ENCODE measurements at regions not wholly inside any gene's neighbourhood (a gene's known extent, or its start where the extent isn't known, plus 50 kb on each side); places are given as distances from the start of the nearest gene placed in this dataset.

DNA sequence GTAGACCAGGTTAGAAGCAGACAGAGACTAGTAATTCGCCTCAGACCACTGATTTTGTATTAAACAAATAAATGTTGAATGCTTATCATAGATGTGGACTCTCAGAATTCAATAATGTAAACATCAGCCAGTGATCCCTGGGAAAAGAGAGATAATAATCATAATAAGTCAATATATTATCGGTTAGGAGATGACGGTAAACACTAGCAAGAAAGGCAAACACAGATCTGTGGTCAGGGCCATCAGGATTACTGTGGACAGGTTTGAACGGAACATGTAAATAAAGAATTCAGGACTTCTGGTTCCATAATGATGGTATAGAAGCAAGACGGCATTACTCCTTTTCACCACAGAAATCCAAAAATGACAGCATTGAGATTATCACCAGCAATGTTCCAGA, 861.6 kb downstream of the CBLN2 start:
- intact Hi-C loops (cut with micrococcal nuclease), result no loop called here
- ATAC-seq (no peak), DNase-seq (no peak)

DNA sequence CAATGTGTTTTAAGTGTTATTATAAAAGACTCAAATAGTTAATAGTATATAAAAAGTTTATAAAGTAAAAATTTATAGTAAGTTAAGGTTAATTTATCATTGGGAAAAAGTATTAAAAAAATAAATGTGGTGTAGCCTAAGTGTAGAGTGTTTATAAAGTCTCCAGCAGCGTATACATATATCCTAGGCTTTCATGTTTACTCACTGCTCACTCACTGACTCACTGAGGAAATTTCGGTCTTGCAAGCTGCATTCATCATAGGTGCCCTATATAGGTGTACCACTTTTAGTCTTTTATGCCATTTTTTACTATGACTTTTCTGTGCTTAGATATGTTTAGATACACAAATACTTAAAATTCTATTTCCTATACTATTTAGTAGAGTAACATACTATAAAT, 866.0 kb downstream of the CBLN2 start:
- DNase-seq, result no peak
- intact Hi-C loops (cut with micrococcal nuclease), result no loop called here
- ATAC-seq, result no peak

DNA sequence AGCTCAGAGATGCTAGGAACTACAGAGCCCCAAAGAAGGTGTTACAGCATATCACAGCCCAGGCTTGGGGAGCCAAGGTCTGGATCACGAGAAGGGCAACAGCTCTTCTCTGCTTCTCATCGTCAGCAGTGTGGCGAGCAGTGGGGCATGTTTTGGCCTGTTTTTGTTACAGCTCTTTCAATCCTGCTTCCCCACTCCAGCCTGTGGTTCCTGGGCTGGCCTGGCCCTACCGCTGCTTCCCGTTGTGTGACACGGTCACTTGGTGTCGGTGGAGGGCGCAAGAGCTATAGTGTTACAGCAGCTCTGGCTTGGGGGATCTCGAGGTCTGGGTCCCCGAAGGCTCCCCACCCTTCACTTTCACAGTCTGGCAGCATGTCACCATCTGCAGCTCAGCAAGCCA, 870.2 kb downstream of the CBLN2 start:
- intact Hi-C loops (cut with micrococcal nuclease), result no loop called here
- ATAC-seq, result no peak

DNA sequence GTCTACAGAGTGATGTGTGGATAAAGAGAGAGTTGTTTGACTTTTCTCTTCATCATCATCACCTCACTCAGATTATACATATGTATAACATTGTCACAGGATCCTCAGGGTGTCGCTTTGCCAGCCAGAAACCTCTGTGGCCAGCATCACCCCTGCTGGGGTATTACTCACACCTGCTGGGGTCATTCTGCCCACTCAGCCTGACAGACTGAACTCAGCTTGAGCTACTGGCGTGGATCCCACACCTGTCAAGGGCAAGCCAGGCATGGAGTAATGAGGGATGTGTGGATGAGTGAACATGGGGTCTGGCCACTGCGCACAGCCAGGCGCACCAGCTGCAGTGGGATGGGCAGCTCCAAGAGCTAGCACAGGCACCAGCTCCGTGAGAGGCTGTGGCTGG, 870.6 kb downstream of the CBLN2 start:
- DNase-seq (no peak), ATAC-seq (no peak)
- intact Hi-C loops (cut with micrococcal nuclease), result no loop called here

More for the DNA sequence above, 870.2 kb downstream of the CBLN2 start:
- DNase-seq, result no peak

DNA sequence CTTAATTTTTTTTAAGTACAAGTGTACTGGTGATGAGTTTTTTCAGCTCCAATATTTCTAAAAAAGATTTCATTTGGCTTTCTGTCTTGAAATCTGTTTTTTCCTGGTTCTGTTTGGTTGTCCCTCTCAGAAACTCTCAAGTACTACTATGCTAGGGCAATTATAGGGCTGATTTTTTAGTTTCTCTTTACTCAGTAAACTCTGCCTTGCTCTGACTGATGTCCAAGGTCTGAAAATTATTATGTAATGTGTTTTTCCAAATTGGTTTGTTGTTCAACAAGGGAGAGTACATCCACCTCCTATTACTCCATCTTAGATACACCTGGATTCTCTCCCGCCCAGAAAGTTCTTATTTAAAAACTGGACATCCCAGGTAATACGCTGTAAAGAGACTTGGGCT, 877.7 kb downstream of the CBLN2 start:
- ATAC-seq (no peak), DNase-seq (no peak)
- intact Hi-C loops (cut with micrococcal nuclease), result no loop called here

DNA sequence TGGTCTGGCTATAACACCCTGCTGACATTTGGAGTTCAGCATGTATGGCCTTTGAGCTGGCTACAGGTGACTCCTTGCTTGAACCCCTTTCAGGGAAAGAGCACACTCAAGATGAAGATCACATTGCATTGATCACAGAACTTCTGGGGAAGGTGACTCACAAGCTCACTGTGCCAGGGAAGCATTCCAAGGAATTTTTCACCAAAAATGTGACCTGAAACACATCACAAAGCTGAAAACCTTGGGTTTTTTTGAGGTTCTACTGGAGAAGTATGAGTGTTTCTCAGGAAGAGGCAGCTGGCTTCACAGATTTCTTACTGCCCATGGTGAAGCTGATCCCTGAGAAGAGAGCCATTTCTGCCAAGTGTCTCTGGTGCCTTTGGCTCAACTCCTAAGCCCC, 879.0 kb downstream of the CBLN2 start:
- ATAC-seq, result no peak
- intact Hi-C loops (cut with micrococcal nuclease), result no loop called here
- no peak for DNase-seq

DNA sequence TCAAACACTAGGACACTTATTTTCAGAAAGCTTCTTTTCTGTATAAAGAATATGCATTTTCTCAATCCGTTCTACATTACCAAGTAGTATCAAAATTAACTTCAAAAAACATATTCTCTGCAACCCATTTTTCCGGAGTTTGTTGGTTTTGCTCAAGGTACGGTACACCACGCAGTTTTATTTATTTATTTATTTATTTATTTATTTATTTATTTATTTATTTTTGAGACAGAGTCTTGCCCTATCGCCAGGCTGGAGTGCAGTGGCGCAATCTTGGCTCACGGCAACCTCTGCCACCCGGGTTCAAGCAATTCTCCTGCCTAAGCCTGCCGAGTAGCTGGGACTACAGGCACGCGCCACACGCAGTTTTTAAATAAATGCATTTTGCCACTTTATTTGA, 900.3 kb downstream of the CBLN2 start:
- ATAC-seq, result no peak
- no peak for DNase-seq
- intact Hi-C loops (cut with micrococcal nuclease), result no loop called here

DNA sequence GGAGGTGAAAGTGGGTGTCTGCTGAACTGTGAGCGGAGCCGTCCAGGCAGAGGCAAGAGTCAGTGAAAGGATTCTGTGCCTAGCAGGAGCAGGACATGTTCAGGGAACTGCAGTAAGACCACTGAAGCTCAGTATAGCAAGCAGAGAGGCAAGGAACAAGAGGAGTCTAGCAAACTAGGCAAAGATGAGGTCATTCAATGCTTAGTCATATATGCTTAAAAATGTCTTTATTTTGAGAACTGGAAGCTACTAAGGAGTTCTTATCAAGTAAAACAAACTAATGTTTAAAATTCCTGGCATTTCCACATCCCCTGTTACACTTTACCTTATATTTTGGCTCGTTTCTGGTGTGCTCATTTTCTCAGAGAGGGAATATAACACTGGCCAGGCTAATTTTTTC, 913.4 kb downstream of the CBLN2 start:
- ATAC-seq (no peak), DNase-seq (no peak)
- intact Hi-C loops (cut with micrococcal nuclease), result no loop called here

DNA sequence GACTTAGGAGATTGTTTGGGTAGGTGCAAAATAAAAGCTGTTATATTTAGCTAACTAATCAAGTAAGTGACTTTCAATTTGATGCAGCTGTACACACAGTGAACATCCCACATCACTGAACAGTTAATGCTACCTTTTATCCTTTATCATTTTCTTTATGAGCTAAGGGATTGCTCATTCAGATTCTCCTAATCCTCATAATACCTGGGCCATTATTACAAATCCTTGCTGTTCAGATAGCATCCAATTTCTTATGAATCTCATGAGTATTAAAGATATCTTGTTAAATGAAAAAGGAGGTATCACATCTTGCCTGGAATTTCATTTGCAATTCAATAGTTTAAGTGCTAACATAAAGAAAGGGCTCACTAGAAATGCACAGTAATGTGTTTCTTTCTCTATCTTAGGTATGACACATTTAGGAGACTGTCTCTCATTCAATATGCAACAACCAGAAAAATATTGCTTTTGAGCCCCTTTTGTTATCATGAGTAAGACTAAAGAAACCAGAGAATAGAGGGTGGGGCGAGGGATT, 918.5 kb downstream of the CBLN2 start:
- no peak for DNase-seq
- intact Hi-C loops (cut with micrococcal nuclease), result no loop called here
- no peak for ATAC-seq

DNA sequence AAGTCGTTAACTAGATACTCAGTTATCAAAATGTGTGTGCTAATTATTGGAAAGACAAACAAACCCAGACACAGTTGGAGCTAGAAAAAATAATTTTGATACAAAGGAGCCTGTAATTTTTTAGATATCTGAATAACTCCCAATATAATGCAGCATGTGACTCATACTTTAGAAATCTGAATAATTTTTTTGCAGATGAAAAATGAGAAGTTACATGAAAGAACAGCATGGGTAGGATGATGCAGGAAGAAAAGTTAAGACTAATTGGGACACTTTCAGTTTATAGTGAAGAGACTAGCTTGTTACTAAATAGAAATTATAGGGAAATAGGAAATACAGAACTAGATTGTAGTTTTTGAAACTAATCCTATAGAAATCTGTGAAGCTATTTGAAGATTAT, 945.8 kb downstream of the CBLN2 start:
- intact Hi-C loops (cut with micrococcal nuclease), result no loop called here
- ATAC-seq (no peak), DNase-seq (no peak)

DNA sequence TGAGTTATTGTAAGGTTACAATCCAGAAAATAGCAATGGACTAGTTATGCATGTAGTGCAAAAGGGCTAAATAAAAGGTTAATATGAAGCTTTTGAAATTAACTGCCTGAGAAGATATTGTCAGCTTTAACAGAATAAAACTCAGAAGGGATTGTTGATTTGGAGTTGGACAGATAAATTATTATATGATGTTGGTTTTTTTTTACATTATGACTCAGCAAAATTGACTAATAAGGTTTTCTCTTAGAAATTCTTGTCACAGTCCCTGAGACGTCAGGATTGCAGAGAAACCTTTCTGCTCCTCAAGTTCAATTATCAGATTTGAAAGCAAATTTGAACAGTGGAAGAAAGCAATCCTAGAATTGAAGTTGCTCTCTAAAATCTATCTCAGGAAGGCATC, 946.9 kb downstream of the CBLN2 start:
- DNase-seq, result no peak
- ATAC-seq, result no peak
- intact Hi-C loops (cut with micrococcal nuclease), result no loop called here

DNA sequence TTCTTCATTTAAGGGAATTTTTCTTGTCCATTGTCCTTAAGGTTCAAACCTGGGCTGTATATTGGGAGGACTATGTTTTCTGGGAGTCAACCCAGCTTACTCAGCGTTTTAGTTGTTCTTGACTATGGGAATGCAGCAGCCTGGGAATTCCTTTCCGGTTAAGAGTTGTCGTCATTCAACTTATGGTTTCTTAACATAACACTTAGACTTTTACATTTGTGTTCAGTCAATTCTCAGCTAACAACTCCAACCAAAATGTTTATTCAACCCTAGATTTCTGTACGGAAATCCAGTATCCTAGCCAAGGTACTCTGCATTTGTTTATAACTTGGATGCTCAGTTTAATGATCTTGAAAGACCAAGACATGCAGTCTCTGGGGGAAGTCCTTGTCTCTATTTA, 960.9 kb downstream of the CBLN2 start:
- DNase-seq (no peak), ATAC-seq (no peak)
- intact Hi-C loops (cut with micrococcal nuclease), result no loop called here

DNA sequence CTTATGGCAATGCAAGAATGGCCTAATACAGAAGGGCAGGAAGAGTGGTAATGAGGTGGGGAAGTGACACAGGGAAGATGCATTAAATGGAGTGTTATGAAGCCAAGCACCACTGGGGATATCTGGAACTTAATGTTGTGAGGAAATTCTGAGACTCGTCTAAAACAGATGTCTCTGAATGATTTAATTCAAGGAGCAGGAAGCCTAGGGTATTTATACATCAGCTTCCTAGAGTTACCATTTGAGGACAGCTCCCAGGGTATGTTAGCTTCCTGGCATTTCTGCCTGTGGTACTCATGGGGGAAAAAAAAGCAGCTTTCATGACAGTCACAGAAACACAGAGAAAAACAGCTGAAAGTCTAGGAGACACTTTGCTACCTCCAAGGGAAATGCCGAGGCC, 989.5 kb downstream of the CBLN2 start:
- DNase-seq, result no peak
- no peak for ATAC-seq
- intact Hi-C loops (cut with micrococcal nuclease), result no loop called here

DNA sequence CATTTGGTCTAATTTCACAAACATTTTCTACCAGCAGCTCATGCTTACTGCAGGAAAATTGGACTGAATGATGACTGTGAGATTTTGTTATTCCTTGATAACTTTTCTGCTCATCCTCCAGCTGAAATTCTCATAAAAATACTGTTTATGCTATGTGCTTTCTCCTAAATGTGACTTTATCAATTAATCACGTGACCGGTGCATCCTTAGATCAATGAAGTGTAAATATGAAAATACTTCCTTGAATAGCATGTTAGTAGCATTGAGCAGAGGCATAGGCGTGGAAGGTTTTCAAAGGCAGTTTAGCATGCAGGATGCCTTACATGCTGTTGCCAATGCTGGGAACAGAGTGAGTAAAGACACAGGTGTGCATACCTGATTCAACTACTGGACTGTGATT, 1002.5 kb downstream of the CBLN2 start:
- no peak for DNase-seq
- intact Hi-C loops (cut with micrococcal nuclease), result no loop called here
- no peak for ATAC-seq

DNA sequence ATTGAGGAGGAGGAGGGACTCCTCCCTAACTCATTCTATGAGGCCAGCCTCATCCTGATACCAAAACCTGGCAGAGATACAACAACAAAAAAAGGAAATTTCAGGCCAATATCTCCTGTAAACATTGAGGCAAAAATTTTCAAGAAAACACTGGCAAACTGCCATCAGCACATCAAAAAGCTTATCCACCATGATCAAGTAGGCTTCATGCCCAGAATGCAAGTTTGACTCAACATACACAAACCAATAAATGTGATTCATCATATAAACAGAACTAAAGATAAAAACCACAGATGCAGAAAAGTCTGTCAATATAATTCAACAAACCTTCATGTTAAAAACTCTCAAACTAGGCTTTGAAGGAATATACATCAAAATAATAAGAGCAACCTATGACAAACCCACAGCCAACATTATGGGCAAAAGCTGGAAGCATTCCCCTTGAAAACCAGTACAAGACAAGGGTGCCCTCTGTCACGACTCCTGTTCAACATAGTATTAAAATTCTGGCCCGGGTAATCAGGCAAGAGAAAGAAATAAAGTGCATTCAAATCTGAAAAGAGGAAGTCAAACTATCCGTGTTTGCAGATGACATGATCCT, 1014.3 kb downstream of the CBLN2 start:
- intact Hi-C loops (cut with micrococcal nuclease), result no loop called here
- ATAC-seq, result no peak
- DNase-seq, result no peak

DNA sequence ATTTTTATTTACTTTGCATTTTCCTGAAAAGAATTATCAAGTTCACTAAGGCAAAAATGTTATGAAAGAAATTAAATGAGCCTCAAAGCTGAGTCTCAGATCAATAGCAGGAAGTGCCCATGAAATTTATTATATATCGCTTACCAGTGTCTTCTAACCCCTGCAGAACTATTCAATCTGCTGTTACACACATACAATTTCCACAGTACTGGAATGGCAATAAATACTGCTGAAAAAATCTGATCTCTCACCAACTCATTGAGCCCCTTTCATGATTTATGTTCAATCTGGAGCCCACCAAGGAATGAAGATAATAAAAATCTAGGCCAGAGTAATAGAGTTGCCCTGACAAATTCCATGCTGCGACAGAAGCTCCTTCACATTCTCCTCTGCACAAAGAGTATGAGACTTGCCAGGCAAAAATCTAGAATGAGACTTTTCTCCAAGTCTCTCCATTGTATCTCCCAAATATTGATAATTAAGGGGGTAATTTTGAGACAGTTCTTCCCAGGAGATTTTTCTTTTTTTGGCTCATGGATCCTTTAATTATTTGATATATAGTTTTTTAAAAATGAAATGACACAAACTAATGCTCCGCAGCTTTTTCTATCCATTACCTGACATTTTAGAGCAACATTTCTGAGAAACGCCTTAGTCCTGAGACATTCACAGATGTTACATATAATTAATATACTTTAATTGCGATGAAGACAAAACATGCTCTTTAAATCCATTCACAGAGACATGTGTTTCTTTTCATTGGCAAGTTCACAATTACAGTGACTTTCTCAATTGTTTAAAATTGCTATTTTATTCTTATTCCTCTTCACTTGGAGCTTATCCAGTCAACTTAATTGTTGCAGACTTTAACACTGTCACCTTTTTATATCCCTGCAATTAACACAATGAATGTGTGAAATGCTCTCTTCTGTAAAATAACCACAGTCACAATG, 1020.4 kb downstream of the CBLN2 start:
- intact Hi-C loops (cut with micrococcal nuclease), result no loop called here
- DNase-seq, result no peak

DNA sequence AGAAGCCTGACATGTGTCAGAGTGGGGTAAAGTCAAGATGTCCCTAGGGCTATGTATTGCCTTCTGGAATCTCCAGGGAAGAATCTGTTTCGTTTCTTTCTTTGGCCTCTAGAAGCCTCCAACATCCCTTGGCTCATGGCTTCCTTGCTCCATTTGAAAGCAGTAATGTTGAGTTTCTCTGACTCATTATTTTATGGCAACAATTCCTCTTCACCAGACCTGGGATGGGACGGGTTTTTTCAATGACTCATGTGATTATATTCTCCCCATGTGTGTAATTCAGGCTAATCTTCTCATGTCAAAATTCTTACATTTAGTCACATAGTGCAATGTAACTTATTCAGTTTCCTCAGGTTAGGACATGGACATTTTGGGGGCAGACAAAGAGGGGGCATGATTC, 1038.6 kb downstream of the CBLN2 start:
- DNase-seq (no peak), ATAC-seq (no peak)
- intact Hi-C loops (cut with micrococcal nuclease), result no loop called here

More for the DNA sequence above, 1020.4 kb downstream of the CBLN2 start:
- ATAC-seq, result no peak

DNA sequence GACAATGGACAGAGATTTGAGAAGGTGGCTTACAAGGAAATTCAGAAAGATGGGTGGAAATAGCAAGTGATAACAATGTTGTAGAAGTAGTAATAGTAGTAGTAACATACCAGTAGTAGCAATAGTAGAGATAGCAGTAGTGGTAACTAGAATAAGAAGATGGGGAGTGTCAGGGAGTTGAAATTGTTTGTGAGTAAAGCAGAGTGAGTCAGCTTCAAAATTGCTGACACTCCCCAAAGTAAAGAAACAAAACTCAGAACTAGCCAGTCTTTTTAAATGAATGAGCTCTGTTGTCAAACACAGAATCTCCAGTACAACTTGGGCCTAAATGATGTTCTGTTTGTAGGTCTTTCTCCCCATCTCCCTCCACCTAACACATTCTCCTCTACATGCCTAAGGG, 1040.9 kb downstream of the CBLN2 start:
- no peak for DNase-seq
- no peak for ATAC-seq
- intact Hi-C loops (cut with micrococcal nuclease), result no loop called here

DNA sequence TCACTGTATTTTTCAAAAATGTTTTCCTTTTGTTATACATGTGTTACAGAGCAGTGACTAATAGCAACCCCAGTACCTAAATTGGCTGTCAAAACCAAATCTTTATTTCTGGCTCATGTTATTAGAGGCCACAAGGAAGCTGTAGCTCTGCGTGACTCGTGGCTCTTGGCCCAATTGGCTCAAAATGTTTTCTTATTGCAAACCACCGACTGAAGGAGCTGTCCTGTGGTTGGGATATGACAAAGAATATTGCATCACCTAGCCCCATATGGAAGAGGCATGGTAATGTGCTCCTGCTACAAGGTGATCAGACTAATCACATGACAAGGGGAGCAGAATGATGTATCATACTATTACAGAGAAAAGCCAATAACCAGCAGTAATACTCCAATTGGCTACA, 1058.5 kb downstream of the CBLN2 start:
- intact Hi-C loops (cut with micrococcal nuclease), result no loop called here
- DNase-seq (no peak), ATAC-seq (no peak)

DNA sequence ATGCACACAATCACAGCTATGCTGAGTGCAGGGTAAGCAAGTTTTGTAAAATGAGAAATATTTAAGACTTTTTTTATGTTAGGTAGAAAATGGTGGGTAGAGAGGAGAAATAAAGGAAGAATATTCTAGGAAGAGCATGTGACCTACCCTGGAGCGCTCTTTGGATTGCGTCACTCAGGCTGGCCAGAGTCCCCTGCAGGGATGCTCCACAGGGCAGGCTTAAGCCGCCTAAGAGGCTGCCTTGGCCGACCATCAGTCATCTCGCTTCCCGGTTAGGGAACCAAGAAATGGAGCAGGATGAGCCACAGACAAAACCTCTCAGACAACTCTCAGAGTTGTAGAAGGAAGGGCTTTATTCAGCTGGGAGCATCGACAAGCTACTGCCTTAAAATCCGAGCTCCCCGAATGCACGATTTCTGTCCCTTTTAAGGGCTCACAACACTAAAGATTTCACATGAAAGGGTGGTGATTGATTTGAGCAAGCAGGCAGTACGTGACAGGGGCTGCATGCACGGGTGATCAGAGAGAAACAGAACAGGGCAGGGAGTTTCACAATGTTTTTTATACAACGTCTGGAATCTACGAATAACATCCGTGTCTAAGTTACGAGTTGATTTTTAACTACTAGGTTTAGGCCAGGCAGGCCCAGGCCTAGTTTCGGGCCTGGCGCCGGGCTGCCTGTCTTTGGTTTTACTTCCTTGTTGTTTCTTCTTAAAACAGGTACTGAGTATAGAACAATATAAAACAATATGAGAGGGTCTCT, 1072.0 kb downstream of the CBLN2 start:
- no peak for DNase-seq
- ATAC-seq, result no peak
- intact Hi-C loops (cut with micrococcal nuclease), result no loop called here
